ENCODE measurements at regions not wholly inside any gene's neighbourhood (a gene's known extent, or its start where the extent isn't known, plus 50 kb on each side); places are given as distances from the start of the nearest gene placed in this dataset.

GRCh38 chr9:22682961-22683699, 236.5 kb downstream of the DMRTA1 start:
- TF ChIP-seq CTCF (IDR thresholded peaks at IDR 0.05) (no peak), POLR2A (IDR thresholded peaks at IDR 0.05) (no peak), EP300 (IDR thresholded peaks at IDR 0.05) (no peak)

Data from tibial nerve (tissue), 4 donors.